ENCODE measurements at regions not wholly inside any gene's neighbourhood (a gene's known extent, or its start where the extent isn't known, plus 50 kb on each side); places are given as distances from the start of the nearest gene placed in this dataset.

DNA sequence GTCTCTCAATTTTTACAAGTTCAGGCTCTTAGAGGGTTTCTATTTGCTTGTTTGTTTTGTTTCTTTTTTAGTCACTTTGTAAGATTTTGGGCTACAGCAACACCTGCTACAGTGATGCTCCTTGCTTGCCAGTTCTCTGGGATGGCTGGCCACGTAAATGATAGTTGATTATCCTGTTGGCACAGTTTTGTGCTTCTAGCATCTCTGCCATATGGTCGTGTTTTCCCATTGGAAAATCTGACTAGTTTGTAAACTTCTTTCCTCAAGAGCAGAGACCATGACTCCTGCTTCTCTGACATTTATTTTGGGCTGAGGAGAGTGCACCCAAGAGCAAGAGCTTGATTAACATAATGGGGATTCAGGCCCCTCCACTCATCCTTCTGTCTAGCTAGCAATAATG lies 1621.6 kb upstream of the RAG2 start:
- DNase-seq (ENCODE audit: insufficient read length, low spot score, missing footprints) = no peak
- Histone ChIP-seq H3K27me3 (ENCODE audit: insufficient read depth, low read length) (no peaks in the 10 kb centered on the region), H3K79me2 (ENCODE audit: insufficient read depth, low read length) (no peaks in the 10 kb centered on the region), H3K9me3 (ENCODE audit: low read depth, low read length) (peaks cover 2% of the 10 kb centered on the region), H3K27ac (ENCODE audit: low read depth, low read length) (no peak overlapping the region), H2AFZ (ENCODE audit: low read length) (no peak overlapping the region), H3K36me3 (ENCODE audit: insufficient read depth, low read length) (no peaks in the 10 kb centered on the region), H3K4me2 (ENCODE audit: insufficient read depth, low read length) (no peak overlapping the region), H3K4me3 (ENCODE audit: insufficient read depth, low read length) (no peak overlapping the region), H3K4me1 (ENCODE audit: insufficient read depth, low read length) (no peaks in the 10 kb centered on the region), H4K20me1 (ENCODE audit: insufficient read depth, low read length) (no peaks in the 10 kb centered on the region)
- TF ChIP-seq, protein P1, sequence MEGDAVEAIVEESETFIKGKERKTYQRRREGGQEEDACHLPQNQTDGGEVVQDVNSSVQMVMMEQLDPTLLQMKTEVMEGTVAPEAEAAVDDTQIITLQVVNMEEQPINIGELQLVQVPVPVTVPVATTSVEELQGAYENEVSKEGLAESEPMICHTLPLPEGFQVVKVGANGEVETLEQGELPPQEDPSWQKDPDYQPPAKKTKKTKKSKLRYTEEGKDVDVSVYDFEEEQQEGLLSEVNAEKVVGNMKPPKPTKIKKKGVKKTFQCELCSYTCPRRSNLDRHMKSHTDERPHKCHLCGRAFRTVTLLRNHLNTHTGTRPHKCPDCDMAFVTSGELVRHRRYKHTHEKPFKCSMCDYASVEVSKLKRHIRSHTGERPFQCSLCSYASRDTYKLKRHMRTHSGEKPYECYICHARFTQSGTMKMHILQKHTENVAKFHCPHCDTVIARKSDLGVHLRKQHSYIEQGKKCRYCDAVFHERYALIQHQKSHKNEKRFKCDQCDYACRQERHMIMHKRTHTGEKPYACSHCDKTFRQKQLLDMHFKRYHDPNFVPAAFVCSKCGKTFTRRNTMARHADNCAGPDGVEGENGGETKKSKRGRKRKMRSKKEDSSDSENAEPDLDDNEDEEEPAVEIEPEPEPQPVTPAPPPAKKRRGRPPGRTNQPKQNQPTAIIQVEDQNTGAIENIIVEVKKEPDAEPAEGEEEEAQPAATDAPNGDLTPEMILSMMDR (IDR thresholded peaks at IDR 0.05; ENCODE audit: extremely low read depth, low read depth, low read length) = no peak

DNA sequence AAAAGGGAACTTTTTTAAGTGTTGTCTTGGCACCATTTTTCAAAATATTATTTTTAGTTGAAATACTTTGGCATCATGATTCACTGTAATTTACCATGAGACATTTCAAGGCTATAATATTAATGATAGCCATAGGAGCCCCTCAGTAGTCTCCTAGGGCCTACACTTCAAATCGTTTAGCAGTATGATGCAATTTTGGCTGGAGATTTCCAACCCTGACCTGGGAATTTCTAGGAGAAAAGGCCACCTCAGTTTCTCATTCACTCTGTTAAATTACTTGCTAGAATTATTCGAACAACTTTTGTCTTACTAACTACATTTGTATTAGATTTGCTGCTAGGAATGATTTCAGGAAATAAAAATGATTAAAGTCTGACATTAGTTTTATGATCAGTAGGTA lies 1610.9 kb upstream of the RAG2 start:
- H2AFZ ChIP-seq (ENCODE audit: low read length) = no peak overlapping the region
- no peak overlapping the region for H3K4me3 ChIP-seq (ENCODE audit: insufficient read depth, low read length)
- H3K79me2 ChIP-seq (ENCODE audit: insufficient read depth, low read length) = no peaks in the 10 kb centered on the region
- no peaks in the 10 kb centered on the region for H4K20me1 ChIP-seq (ENCODE audit: insufficient read depth, low read length)
- H3K4me1 ChIP-seq (ENCODE audit: insufficient read depth, low read length) = no peaks in the 10 kb centered on the region
- no peaks in the 10 kb centered on the region for H3K9me3 ChIP-seq (ENCODE audit: low read depth, low read length)
- no peak for DNase-seq (ENCODE audit: insufficient read length, low spot score, missing footprints)
- TF ChIP-seq, protein P1 (IDR thresholded peaks at IDR 0.05; ENCODE audit: extremely low read depth, low read depth, low read length) = no peak
- H3K36me3 ChIP-seq (ENCODE audit: insufficient read depth, low read length) = no peaks in the 10 kb centered on the region
- no peaks in the 10 kb centered on the region for H3K27me3 ChIP-seq (ENCODE audit: insufficient read depth, low read length)
- no peak overlapping the region for H3K4me2 ChIP-seq (ENCODE audit: insufficient read depth, low read length)
- H3K27ac ChIP-seq (ENCODE audit: low read depth, low read length) = no peak overlapping the region

DNA sequence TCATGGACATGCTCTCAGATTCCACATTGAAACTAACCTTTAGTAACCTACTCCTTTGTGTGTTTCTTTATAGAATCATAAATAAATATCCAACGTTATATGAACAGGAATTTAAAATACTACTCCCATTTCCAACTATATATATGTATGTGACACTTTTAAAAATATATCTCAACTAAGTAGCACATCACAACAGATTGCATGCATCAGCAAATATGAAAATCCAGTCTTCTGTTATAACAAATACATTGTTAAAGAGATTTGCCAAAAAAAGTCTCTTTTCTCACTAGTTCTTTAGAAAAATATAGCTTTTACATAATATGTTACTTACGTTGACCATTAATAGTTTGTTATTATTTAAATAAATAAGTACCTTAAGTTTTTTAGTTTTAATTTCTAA lies 1608.6 kb upstream of the RAG2 start:
- H2AFZ ChIP-seq (ENCODE audit: low read length) = no peak overlapping the region
- no peaks in the 10 kb centered on the region for H3K79me2 ChIP-seq (ENCODE audit: insufficient read depth, low read length)
- TF ChIP-seq, protein P1 (IDR thresholded peaks at IDR 0.05; ENCODE audit: extremely low read depth, low read depth, low read length) = no peak
- no peaks in the 10 kb centered on the region for H4K20me1 ChIP-seq (ENCODE audit: insufficient read depth, low read length)
- no peaks in the 10 kb centered on the region for H3K9me3 ChIP-seq (ENCODE audit: low read depth, low read length)
- no peak overlapping the region for H3K4me3 ChIP-seq (ENCODE audit: insufficient read depth, low read length)
- H3K27me3 ChIP-seq (ENCODE audit: insufficient read depth, low read length) = no peaks in the 10 kb centered on the region
- no peak overlapping the region for H3K27ac ChIP-seq (ENCODE audit: low read depth, low read length)
- H3K4me2 ChIP-seq (ENCODE audit: insufficient read depth, low read length) = no peak overlapping the region
- no peaks in the 10 kb centered on the region for H3K4me1 ChIP-seq (ENCODE audit: insufficient read depth, low read length)
- DNase-seq (ENCODE audit: insufficient read length, low spot score, missing footprints) = no peak
- H3K36me3 ChIP-seq (ENCODE audit: insufficient read depth, low read length) = no peaks in the 10 kb centered on the region

DNA sequence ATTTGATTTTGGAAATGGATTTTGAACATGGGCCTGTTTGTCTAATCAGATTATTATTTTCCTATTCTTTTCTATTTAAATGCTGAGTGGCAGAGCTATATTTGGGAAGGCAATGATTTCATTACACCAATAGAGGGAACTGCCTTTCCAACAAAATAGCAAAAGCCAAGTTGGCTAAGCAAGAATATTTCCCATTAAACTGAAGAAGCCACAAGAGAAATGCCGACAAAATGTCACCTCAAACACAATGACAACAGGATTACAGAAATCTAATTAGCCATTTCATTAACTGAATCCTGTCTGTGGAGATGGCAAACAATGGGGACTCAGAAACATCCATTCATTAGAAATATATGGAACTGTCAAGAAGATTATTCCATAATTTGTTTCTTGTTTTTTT lies 1593.1 kb upstream of the RAG2 start:
- H4K20me1 ChIP-seq (ENCODE audit: insufficient read depth, low read length) = no peaks in the 10 kb centered on the region
- TF ChIP-seq, protein P1 (IDR thresholded peaks at IDR 0.05; ENCODE audit: extremely low read depth, low read depth, low read length) = no peak
- H3K36me3 ChIP-seq (ENCODE audit: insufficient read depth, low read length) = no peaks in the 10 kb centered on the region
- no peak overlapping the region for H2AFZ ChIP-seq (ENCODE audit: low read length)
- H3K79me2 ChIP-seq (ENCODE audit: insufficient read depth, low read length) = no peaks in the 10 kb centered on the region
- H3K27me3 ChIP-seq (ENCODE audit: insufficient read depth, low read length) = no peaks in the 10 kb centered on the region
- no peaks in the 10 kb centered on the region for H3K9me3 ChIP-seq (ENCODE audit: low read depth, low read length)
- H3K4me3 ChIP-seq (ENCODE audit: insufficient read depth, low read length) = no peak overlapping the region
- no peaks in the 10 kb centered on the region for H3K4me1 ChIP-seq (ENCODE audit: insufficient read depth, low read length)
- DNase-seq (ENCODE audit: insufficient read length, low spot score, missing footprints) = peak; percentile 51
- H3K27ac ChIP-seq (ENCODE audit: low read depth, low read length) = no peak overlapping the region
- no peak overlapping the region for H3K4me2 ChIP-seq (ENCODE audit: insufficient read depth, low read length)

Data from osteoblast (primary cell).